Sigmoid colon (tissue), 6 donors: ENCODE measurements at regions not wholly inside any gene's neighbourhood (a gene's known extent, or its start where the extent isn't known, plus 50 kb on each side); places are given as distances from the start of the nearest gene placed in this dataset.
A peak's percentile ranks its signal among the peaks of the same experiment; 100 is the strongest.

Experiments used
- DNase-seq: peaks from one replicate; pipeline ENCODE4 v3.0.0-alpha.2; 2019
- H3K27ac ChIP-seq, 4 donors: fragments of 200-600 bp; sonication (generic); one replicate each; pipeline ENCODE4 v1.5.1; 2016 to 2019; ENCODE audit warnings: mild to moderate bottlenecking in 1 of 4
- H3K27me3 ChIP-seq, 3 donors: fragments of 200-600 bp; sonication (generic); one replicate each; pipeline ENCODE4 v1.5.1; 2019; ENCODE audit warnings: mild to moderate bottlenecking in 1 of 3
- H3K36me3 ChIP-seq, 4 donors: fragments of 200-600 bp; sonication (generic); one replicate each; pipeline ENCODE4 v1.5.1; 2016 to 2019
- H3K4me1 ChIP-seq, 4 donors: fragments of 200-600 bp; sonication (generic); one replicate each; pipeline ENCODE4 v1.5.1; 2017 to 2019
- H3K4me3 ChIP-seq, 4 donors: fragments of 200-600 bp; sonication (generic); one replicate each; pipeline ENCODE4 v1.5.1; 2017 to 2019; ENCODE audit warnings: mild to moderate bottlenecking in 2 of 4, moderate library complexity in 1 of 4
- H3K9me3 ChIP-seq, 4 donors: fragments of 200-600 bp in 3 of 4; sonication (generic) in 3 of 4; one replicate each; pipeline versions ENCODE4 v1.5.1 to v1.6.1; 2013 to 2019
- CTCF ChIP-seq, 4 experiments: fragments of 450-650 bp in 3 of 4; fragments of 200-600 bp in 1 of 4; IDR thresholded peaks; one replicate each; pipeline ENCODE4 v1.5.1; 2016 to 2019; ENCODE audit warnings: antibody characterized with exemption in 4 of 4, mild to moderate bottlenecking in 3 of 4, moderate library complexity in 2 of 4
- EP300 ChIP-seq, 4 donors: sonication (generic); formaldehyde crosslinking; IDR thresholded peaks; one replicate each; pipeline ENCODE4 v1.6.1; 2017; ENCODE audit warnings: antibody characterized with exemption in 4 of 4
- POLR2A ChIP-seq, 2 donors: fragments of 450-650 bp; IDR thresholded peaks; one replicate each; pipeline ENCODE4 v1.6.1; 2016; ENCODE audit warnings: antibody characterized with exemption in 2 of 2, mild to moderate bottlenecking in 2 of 2, moderate library complexity in 2 of 2
- POLR2AphosphoS5 ChIP-seq, 4 donors: sonication (generic); formaldehyde crosslinking; IDR thresholded peaks; one replicate each; pipeline ENCODE4 v1.6.1; 2017; ENCODE audit warnings: antibody characterized with exemption in 4 of 4
- WGBS, 2 donors: extraction: QIAGEN DNeasy Blood & Tissue Kit; methylation state at CpG; one replicate each; pipeline ENCODE4 v1.1.7; 2013; 5-methylcytosine and 5-hydroxymethylcytosine counted together
- intact Hi-C: fragments of 100-400 bp; cut with DNase I; formaldehyde crosslinking; loops from one replicate; pipeline ENCODE4 v1.15.1; 2023
- donor health status: healthy with polysubstance abuse.
- donor health status: healthy.

DNA sequence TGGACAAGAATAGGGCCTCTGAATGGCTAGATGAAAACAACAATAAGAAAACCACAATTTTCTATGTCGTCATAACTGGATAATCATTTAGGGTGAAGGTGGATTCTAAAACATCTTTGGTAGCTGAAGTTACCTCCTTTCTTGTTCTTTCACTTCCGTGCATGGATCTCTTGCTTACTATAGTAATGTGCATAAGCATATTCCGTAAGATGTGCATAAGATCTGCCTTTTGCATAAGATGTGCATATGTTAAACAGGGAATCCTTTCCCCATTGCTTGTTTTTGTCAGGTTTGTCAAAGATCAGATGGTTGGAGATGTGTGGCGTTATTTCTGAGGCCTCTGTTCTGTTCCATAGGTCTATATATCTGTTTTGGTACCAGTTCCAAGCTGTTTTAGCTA lies 353.6 kb downstream of the MTX2 start:
- Histone ChIP-seq H3K9me3 (no peaks in the 10 kb centered on the region), H3K4me3 (no peak overlapping the region), H3K27me3 (no peaks in the 10 kb centered on the region), H3K36me3 (no peaks in the 10 kb centered on the region), H3K4me1 (peaks cover 0 to 16% (median 9%) of the 10 kb centered on the region in 4 donors), H3K27ac (no peak overlapping the region)
- TF ChIP-seq POLR2A (IDR thresholded peaks at IDR 0.05): no peak
- no peak for TF ChIP-seq CTCF (IDR thresholded peaks at IDR 0.05)
- no peak for TF ChIP-seq EP300 (IDR thresholded peaks at IDR 0.05)
- TF ChIP-seq POLR2AphosphoS5 (IDR thresholded peaks at IDR 0.05): no peak
- 92 to 94% methylated on average over 4 of the region's 4 CpGs for WGBS, 2 donors
- intact Hi-C loops: no loop called here
- no peak for DNase-seq

- intact Hi-C loops: no loop called here
- TF ChIP-seq POLR2A (IDR thresholded peaks at IDR 0.05) (no peak), POLR2AphosphoS5 (IDR thresholded peaks at IDR 0.05) (no peak), EP300 (IDR thresholded peaks at IDR 0.05) (no peak), CTCF (IDR thresholded peaks at IDR 0.05) (no peak)
- H3K4me1 ChIP-seq: peaks cover 0 to 6% (median 3%) of the 10 kb centered on the region in 4 donors
- no peak overlapping the region for H3K4me3 ChIP-seq
- no peak overlapping the region for H3K27ac ChIP-seq
- no peaks in the 10 kb centered on the region for H3K9me3 ChIP-seq
- WGBS, 2 donors: 54 to 81% methylated on average over 8 of the region's 8 CpGs
- DNase-seq: no peak
- no peaks in the 10 kb centered on the region for H3K27me3 ChIP-seq
- H3K36me3 ChIP-seq: no peaks in the 10 kb centered on the region
Measured at GRCh38 chr2:176626796-176627195, 357.6 kb downstream of the MTX2 start.

DNA sequence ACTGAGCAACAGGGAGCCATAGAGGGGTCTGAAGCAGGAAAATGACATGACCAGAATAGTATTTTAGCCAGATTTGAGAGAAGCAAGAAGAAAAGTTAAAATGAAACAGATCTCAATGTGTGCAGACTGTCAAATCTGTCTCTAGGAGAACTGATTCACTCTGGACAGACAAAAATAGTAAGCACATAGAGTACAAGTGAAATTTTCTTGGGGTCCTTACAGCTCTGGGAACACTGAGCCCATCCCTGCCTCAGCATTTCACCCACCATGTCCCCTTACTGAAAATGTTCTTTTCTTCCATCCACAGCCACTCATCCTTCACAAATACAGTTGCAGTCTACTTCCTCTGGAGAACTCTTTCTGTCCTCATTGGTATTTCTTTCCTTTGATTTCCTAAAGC lies 359.2 kb downstream of the MTX2 start:
- Histone ChIP-seq H3K27me3 (no peaks in the 10 kb centered on the region), H3K4me1 (peaks cover 0 to 6% (median 3%) of the 10 kb centered on the region in 4 donors), H3K36me3 (no peaks in the 10 kb centered on the region), H3K27ac (no peak overlapping the region), H3K9me3 (no peaks in the 10 kb centered on the region), H3K4me3 (no peak overlapping the region)
- DNase-seq: no peak
- no peak for TF ChIP-seq EP300 (IDR thresholded peaks at IDR 0.05)
- no peak for TF ChIP-seq POLR2AphosphoS5 (IDR thresholded peaks at IDR 0.05)
- no peak for TF ChIP-seq CTCF (IDR thresholded peaks at IDR 0.05)
- no peak for TF ChIP-seq POLR2A (IDR thresholded peaks at IDR 0.05)
- intact Hi-C loops: no loop called here

DNA sequence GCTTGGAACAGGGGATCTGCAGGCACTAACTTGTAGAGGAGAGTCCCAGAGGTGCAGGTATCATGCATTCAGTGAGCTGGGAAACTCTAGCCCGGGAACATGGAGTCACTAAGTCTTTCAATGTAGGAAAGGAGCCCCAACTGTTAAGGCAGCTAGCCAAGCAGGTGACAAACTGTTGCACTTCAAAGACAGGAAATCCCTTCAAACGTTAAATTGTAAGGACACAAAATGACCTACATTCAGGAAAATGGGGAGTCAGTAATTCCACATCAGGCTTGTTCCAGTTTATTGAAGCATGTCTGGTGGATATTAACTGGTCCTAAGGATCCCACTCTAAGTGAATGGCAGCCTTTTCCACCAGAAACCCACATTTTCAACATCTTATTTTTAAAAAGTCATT lies 364.5 kb downstream of the MTX2 start:
- Histone ChIP-seq H3K4me3 (no peak overlapping the region), H3K27ac (no peak overlapping the region), H3K36me3 (no peaks in the 10 kb centered on the region), H3K4me1 (peaks cover 0 to 11% (median 3%) of the 10 kb centered on the region in 4 donors), H3K27me3 (peaks cover 0 to 33% (median 4%) of the 10 kb centered on the region in 3 donors), H3K9me3 (no peaks in the 10 kb centered on the region)
- DNase-seq: no peak
- intact Hi-C loops: no loop called here
- TF ChIP-seq CTCF (IDR thresholded peaks at IDR 0.05) (no peak), EP300 (IDR thresholded peaks at IDR 0.05) (no peak), POLR2A (IDR thresholded peaks at IDR 0.05) (no peak), POLR2AphosphoS5 (IDR thresholded peaks at IDR 0.05) (no peak)
- WGBS, 2 donors: 40 to 53% methylated on average over 2 of the region's 2 CpGs

DNA sequence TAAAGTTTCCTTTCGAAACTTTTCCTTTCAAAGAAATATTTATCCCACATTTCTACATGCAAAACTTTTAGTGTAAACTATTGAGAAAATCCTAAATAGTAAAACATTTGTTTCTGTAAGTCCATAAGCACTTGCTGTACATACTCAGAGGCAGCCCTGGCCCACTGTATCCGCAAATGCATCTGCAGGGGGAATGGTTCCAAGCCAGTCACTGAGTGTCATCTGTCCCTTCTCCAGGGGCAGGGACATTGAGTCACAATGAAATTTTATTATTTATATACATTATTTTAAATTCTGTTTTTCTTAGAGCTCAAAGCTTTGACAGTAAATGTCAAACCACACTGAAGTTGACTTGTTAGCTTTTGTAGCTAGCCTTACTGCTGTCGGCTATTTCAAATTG lies 367.2 kb downstream of the MTX2 start:
- peaks cover 0 to 11% (median 3%) of the 10 kb centered on the region in 4 donors for H3K4me1 ChIP-seq
- TF ChIP-seq POLR2AphosphoS5 (IDR thresholded peaks at IDR 0.05) (no peak), CTCF (IDR thresholded peaks at IDR 0.05) (no peak), EP300 (IDR thresholded peaks at IDR 0.05) (no peak), POLR2A (IDR thresholded peaks at IDR 0.05) (no peak)
- intact Hi-C loops: loop anchor here (5.0 kb wide), 1 partner anchor 369 kb away; the partner anchor contains the start of gene MTX2
- no peaks in the 10 kb centered on the region for H3K9me3 ChIP-seq
- peak overlapping the region in 1 of 4 donors; percentile 80 for H3K27ac ChIP-seq
- no peak overlapping the region for H3K4me3 ChIP-seq
- peaks cover 0 to 55% (median 11%) of the 10 kb centered on the region in 3 donors for H3K27me3 ChIP-seq
- no peak for DNase-seq
- WGBS, 2 donors: 83 to 84% methylated on average over 3 of the region's 3 CpGs
- H3K36me3 ChIP-seq: no peaks in the 10 kb centered on the region
